HEK293 (cell line): ENCODE measurements at regions not wholly inside any gene's neighbourhood (a gene's known extent, or its start where the extent isn't known, plus 50 kb on each side); places are given as distances from the start of the nearest gene placed in this dataset.

ENCODE experiments used
- KLF10 ChIP-seq: fragments of 450-650 bp; IDR thresholded peaks from 2 replicates; pipeline ENCODE4 v1.5.1; 2018; ENCODE audit warnings: missing biosample characterization, mild to moderate bottlenecking, missing genetic modification characterization
- YY1 ChIP-seq: fragments of 450-650 bp; formaldehyde crosslinking; IDR thresholded peaks from 2 replicates; pipeline ENCODE4 v1.5.1; 2018; ENCODE audit warnings: missing biosample characterization, missing genetic modification characterization
- ZNF10 ChIP-seq: fragments of 450-650 bp; formaldehyde crosslinking; IDR thresholded peaks from 2 replicates; pipeline ENCODE4 v1.5.1; 2017; ENCODE audit warnings: missing biosample characterization, missing genetic modification characterization
- ZNF121 ChIP-seq: fragments of 450-650 bp; formaldehyde crosslinking; IDR thresholded peaks from 2 replicates; pipeline ENCODE4 v1.5.1; 2016; ENCODE audit warnings: missing biosample characterization, missing genetic modification characterization
- ZNF223 ChIP-seq: fragments of 450-650 bp; formaldehyde crosslinking; IDR thresholded peaks from 2 replicates; pipeline ENCODE4 v1.5.1; 2016; ENCODE audit warnings: missing biosample characterization, missing genetic modification characterization
- ZNF274 ChIP-seq, 2 experiments: fragments of 200-500 bp in 1 of 2; fragments of 450-650 bp in 1 of 2; sonication (Bioruptor generic) in 1 of 2; formaldehyde crosslinking in 1 of 2; IDR thresholded peaks; 2 replicates each; pipeline versions ENCODE4 v1.5.1 to v1.6.1; 2014 to 2016; ENCODE audit warnings: borderline replicate concordance in 1 of 2, inconsistent platforms in 1 of 2, low read length in 1 of 2, missing biosample characterization in 1 of 2, missing genetic modification characterization in 1 of 2
- ZNF324 ChIP-seq: fragments of 450-650 bp; formaldehyde crosslinking; IDR thresholded peaks from 2 replicates; pipeline ENCODE4 v1.5.1; 2016; ENCODE audit warnings: missing biosample characterization, missing genetic modification characterization
- ZNF639 ChIP-seq: fragments of 450-650 bp; formaldehyde crosslinking; IDR thresholded peaks from 2 replicates; pipeline ENCODE4 v1.5.1; 2016; ENCODE audit warnings: missing biosample characterization, missing genetic modification characterization
- ZNF791 ChIP-seq: fragments of 450-650 bp; formaldehyde crosslinking; IDR thresholded peaks from 2 replicates; pipeline ENCODE4 v1.5.1; 2016; ENCODE audit warnings: missing biosample characterization, missing genetic modification characterization
- ZSCAN18 ChIP-seq: fragments of 450-650 bp; formaldehyde crosslinking; IDR thresholded peaks from 2 replicates; pipeline ENCODE4 v1.5.1; 2016; ENCODE audit warnings: missing biosample characterization, missing genetic modification characterization
- TF ChIP-seq, protein P1 (sequence below): fragments of 450-650 bp; formaldehyde crosslinking; IDR thresholded peaks from 2 replicates; pipeline ENCODE4 v1.5.1; 2016; ENCODE audit warnings: missing biosample characterization, missing genetic modification characterization
- TF ChIP-seq, protein P2 (sequence below): fragments of 450-650 bp; formaldehyde crosslinking; IDR thresholded peaks from 2 replicates; pipeline ENCODE4 v1.5.1; 2016; ENCODE audit warnings: missing biosample characterization, missing genetic modification characterization
- TF ChIP-seq, protein P3 (sequence below): fragments of 450-650 bp; formaldehyde crosslinking; IDR thresholded peaks from 2 replicates; pipeline ENCODE4 v1.5.1; 2016; ENCODE audit warnings: missing biosample characterization, missing genetic modification characterization, low read depth
- TF ChIP-seq, protein P4 (sequence below): fragments of 450-650 bp; formaldehyde crosslinking; IDR thresholded peaks from 2 replicates; pipeline ENCODE4 v1.5.1; 2016; ENCODE audit warnings: missing biosample characterization, missing genetic modification characterization

DNA sequence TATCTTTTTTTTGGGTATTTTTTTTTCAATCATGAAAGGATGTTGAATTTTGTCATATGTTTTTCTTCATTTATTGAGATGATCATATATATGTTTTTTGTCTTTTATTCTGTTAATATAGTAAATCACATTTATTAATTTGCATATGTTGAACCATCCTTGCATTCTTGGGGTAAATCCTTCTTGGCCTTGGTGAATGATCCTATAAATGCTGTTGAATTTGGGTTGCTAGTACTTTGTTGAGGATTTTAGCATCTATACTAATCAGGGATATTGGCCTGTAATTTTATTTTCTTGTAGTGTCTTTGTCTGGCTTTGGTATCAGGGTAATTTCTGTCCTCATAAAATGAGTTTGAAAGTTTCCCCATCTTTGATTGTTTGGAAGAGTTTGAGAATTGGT lies 199.9 kb downstream of the B3GLCT start:
- no peak for TF ChIP-seq ZNF324 (tag by site-specific recombination)
- no peak for TF ChIP-seq ZNF639 (tag by site-specific recombination)
- TF ChIP-seq, protein P1, sequence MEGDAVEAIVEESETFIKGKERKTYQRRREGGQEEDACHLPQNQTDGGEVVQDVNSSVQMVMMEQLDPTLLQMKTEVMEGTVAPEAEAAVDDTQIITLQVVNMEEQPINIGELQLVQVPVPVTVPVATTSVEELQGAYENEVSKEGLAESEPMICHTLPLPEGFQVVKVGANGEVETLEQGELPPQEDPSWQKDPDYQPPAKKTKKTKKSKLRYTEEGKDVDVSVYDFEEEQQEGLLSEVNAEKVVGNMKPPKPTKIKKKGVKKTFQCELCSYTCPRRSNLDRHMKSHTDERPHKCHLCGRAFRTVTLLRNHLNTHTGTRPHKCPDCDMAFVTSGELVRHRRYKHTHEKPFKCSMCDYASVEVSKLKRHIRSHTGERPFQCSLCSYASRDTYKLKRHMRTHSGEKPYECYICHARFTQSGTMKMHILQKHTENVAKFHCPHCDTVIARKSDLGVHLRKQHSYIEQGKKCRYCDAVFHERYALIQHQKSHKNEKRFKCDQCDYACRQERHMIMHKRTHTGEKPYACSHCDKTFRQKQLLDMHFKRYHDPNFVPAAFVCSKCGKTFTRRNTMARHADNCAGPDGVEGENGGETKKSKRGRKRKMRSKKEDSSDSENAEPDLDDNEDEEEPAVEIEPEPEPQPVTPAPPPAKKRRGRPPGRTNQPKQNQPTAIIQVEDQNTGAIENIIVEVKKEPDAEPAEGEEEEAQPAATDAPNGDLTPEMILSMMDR (tag by site-specific recombination): no peak
- TF ChIP-seq, protein P2, sequence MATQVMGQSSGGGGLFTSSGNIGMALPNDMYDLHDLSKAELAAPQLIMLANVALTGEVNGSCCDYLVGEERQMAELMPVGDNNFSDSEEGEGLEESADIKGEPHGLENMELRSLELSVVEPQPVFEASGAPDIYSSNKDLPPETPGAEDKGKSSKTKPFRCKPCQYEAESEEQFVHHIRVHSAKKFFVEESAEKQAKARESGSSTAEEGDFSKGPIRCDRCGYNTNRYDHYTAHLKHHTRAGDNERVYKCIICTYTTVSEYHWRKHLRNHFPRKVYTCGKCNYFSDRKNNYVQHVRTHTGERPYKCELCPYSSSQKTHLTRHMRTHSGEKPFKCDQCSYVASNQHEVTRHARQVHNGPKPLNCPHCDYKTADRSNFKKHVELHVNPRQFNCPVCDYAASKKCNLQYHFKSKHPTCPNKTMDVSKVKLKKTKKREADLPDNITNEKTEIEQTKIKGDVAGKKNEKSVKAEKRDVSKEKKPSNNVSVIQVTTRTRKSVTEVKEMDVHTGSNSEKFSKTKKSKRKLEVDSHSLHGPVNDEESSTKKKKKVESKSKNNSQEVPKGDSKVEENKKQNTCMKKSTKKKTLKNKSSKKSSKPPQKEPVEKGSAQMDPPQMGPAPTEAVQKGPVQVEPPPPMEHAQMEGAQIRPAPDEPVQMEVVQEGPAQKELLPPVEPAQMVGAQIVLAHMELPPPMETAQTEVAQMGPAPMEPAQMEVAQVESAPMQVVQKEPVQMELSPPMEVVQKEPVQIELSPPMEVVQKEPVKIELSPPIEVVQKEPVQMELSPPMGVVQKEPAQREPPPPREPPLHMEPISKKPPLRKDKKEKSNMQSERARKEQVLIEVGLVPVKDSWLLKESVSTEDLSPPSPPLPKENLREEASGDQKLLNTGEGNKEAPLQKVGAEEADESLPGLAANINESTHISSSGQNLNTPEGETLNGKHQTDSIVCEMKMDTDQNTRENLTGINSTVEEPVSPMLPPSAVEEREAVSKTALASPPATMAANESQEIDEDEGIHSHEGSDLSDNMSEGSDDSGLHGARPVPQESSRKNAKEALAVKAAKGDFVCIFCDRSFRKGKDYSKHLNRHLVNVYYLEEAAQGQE (tag by site-specific recombination): no peak
- no peak for TF ChIP-seq KLF10
- TF ChIP-seq, protein P3, sequence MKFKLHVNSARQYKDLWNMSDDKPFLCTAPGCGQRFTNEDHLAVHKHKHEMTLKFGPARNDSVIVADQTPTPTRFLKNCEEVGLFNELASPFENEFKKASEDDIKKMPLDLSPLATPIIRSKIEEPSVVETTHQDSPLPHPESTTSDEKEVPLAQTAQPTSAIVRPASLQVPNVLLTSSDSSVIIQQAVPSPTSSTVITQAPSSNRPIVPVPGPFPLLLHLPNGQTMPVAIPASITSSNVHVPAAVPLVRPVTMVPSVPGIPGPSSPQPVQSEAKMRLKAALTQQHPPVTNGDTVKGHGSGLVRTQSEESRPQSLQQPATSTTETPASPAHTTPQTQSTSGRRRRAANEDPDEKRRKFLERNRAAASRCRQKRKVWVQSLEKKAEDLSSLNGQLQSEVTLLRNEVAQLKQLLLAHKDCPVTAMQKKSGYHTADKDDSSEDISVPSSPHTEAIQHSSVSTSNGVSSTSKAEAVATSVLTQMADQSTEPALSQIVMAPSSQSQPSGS (tag by site-specific recombination): no peak
- TF ChIP-seq YY1 (tag by site-specific recombination): no peak
- no peak for TF ChIP-seq ZSCAN18 (tag by site-specific recombination)
- TF ChIP-seq, protein P4, sequence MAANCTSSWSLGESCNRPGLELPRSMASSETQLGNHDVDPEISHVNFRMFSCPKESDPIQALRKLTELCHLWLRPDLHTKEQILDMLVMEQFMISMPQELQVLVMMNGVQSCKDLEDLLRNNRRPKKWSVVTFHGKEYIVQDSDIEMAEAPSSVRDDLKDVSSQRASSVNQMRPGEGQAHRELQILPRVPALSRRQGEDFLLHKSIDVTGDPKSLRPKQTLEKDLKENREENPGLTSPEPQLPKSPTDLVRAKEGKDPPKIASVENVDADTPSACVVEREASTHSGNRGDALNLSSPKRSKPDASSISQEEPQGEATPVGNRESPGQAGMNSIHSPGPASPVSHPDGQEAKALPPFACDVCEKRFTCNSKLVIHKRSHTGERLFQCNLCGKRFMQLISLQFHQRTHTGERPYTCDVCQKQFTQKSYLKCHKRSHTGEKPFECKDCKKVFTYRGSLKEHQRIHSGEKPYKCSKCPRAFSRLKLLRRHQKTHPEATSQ (tag by site-specific recombination): no peak
- no peak for TF ChIP-seq ZNF223
- TF ChIP-seq ZNF274 (IDR thresholded peaks at IDR 0.05; ENCODE audit: low read length): no peak
- TF ChIP-seq ZNF274 (tag by site-specific recombination; IDR thresholded peaks at IDR 0.05; ENCODE audit: borderline replicate concordance): no peak
- TF ChIP-seq ZNF10 (tag by site-specific recombination): no peak
- TF ChIP-seq ZNF121 (tag by site-specific recombination): no peak
- no peak for TF ChIP-seq ZNF791 (tag by site-specific recombination)
